ENCODE measurements at regions not wholly inside any gene's neighbourhood (a gene's known extent, or its start where the extent isn't known, plus 50 kb on each side); places are given as distances from the start of the nearest gene placed in this dataset.

DNA sequence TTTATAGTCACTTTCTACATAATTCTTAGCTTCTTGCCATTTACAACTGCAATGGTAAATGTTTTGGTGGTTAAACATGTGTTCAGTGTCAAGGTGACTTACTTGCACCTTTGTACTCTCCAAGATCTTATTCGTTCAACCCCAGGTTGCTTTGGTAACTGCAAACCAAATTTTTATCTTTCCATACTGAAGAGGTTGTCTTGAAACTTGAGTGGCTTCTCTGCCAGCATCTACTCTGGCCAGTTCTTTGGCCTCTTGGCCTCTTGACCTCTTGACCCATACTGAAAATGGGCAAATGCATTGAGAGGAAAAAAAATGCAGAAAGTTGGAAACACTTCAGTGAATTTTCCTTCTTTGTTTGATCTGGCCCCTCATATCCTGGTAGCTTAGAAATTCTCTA, 88.0 kb upstream of the LRRC7 start:
- no peak for DNase-seq

DNA sequence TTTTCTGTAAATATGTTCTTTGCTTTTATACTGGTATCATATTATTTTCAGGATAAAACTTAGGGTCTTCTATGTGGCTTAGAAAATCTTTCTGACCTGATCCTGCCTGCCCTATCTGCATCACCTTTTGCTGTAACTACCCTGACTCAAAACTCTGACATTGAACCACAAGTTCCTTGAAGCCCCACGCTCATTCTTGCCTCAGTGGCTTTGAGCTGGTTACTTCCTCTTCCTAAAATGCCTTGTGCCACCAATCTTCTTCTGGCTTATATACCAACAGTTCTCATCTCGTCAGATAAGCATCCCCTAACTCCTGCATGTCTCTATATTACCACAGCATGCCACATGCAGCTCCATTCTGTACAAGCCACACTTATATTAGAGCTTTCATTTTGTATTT, 84.5 kb upstream of the LRRC7 start:
- no peak for DNase-seq

DNA sequence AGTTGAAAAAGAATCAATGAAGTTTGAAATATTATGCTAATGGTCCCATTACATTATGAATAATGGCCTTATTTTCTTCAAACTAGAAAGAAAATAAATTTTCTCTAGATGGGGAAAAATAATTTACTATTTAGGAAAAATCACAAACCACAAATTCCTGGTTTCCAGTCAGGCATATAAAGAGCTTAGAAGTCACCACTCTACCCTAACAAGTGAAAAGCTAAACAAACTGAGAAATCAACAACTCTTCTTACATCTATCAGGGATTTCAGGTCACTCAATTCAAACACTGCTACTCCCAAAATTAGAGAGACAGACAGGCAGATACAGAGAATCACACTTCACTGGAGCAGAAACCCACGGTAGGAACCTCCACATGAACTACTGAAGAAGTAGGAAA, 82.1 kb upstream of the LRRC7 start:
- DNase-seq: no peak

DNA sequence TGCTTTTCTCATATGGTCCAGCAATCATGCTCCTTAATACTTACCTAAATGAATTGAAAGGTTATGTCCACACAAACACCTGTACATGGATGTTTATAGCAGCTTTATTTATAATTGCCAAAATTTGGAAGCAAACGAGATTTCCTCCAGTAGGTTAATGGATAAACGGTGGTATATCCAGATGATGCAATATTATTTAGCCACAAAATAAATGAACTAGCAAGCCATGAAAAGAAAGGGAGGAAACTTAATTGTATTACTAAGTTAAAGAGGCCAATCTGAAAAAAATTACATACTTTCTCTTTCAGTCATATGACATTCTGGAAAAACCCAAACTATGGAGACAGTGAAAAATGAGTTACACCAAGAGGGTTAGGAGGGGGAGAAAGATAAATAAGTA, 76.3 kb upstream of the LRRC7 start:
- no peak for DNase-seq

DNA sequence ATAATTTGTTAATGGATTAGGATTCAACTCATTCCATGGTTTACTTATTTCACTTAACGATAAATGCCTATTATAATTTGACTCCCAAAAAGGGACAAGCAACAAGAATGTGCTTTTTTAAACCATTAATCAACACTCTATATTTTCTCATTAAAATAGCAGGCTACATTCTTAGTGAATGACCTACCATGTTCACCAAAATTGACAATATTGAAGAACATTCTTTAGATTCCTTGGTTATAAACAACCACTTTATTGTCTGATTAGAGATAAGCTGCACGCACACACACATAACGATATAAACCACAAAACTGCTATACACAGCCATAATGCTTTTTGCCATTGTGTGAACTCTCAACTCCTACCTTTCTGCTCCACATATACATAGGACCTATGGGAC, 75.4 kb upstream of the LRRC7 start:
- no peak for DNase-seq

DNA sequence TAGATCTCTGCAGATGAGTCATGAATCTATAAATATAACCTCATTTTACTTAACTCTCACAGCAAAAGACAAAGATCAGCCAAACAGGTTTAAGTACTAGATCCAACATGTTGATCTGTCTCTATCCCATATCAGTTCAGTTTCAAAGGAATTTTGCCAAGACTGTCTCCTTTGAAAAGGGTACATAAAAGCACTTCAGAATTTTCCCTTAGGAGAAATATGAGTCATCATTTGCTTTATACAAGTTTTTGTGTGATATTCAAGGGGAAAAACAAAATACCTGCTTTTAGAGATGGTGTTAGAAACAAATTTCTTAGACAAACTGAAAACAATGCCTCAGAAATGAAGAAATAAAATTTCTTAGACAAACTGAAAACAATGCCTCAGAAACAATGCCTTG, 73.5 kb upstream of the LRRC7 start:
- DNase-seq: no peak

DNA sequence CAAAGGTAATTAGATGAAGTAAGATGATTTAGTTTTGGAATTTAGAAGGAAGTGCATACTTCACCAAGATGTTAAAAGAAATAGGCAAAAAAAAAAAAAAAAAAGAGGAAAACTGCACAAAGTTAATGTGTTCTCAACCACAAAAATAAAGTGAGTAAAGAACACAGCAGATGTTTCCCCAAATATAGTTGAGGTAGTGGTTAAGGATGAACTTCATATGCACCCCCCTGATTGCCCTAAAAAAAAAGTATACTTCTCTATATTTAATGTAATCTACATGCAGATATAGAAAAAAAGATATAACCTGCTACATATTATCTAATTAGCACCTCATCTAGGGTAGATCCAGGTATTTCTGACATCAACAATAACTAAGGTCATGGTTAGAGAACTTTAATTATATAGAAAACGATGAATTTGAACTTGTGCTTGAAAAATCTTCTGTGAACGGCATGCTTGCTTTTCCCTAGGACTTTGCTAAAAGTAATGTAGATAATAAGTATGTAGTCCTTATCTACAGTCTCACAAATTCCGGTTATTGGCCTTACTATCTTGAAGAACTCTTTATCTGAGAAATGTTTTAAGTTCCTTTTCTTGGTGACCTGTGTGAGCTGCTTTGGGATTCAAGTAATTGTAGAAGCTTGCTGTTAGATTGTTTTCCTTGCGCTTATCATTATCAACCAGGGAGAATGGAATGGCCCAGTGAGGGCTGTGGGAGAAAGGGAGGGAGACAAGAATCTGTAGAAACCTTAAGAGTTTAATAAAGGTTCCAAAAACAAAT, 70.1 kb upstream of the LRRC7 start:
- DNase-seq: no peak

DNA sequence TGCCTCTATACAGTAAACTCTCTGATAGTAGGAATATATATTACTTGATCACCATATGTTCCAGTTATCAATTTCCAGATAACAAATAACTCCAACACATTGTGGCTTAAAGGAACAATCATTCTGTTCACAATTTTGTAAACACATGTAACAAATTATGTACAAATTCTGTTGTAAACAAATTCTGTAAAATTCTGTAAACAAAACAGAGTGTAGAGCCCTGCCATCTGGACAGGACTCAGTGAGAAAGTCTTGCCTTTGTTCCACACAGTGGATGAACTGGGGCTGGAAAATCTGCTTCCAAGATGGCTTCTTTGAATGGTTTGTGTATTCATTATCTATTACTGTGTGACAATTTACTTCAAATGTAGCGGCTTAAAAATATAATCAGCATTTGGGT, 69.0 kb upstream of the LRRC7 start:
- no peak for DNase-seq

DNA sequence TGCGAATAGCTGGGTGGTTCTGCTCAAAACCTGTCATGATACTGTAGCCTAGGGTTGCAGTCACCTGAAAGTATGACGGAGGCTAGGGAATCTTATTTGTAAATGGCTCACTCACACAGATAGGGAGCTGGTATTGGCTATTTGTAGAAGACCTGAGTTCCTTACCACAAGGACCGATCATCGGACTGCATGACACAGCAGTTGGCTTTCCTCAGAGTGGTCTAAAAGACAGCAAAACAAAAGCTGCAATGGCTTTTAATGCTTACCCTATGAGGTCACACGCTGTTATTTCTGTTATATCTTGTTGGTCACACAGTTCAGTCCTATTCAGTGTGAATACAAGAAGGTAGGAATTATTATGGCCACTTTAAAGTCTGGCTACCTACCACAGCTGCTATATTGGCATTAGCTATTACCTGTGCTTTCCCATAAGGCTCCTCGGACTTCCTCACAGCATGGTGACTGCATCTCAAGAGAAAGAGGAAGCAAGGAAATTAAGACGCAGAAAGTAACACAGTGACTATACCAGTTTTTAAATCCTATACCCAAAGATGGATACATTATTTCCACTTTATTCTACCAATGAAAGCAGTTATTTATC, 68.4 kb upstream of the LRRC7 start:
- no peak for DNase-seq

DNA sequence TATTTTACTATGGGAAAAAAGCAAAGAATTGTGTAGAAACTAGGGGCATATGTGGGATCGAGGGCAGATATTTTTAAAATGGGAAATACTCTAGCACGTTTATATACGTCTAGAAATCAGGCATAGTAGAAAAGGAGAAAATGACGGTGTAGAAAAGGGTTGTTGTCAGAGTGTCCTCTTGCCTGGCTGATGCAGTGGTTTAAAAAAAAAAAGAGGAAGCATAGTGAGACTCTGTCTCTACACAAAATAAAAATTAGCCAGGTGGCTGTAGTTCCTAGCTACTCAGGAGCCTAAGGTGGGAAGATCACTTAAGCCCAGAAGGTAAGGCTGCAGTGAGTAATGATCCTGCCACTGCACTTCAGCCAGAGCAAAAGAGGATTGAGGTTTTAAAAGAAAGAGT, 64.7 kb upstream of the LRRC7 start:
- no peak for DNase-seq

DNA sequence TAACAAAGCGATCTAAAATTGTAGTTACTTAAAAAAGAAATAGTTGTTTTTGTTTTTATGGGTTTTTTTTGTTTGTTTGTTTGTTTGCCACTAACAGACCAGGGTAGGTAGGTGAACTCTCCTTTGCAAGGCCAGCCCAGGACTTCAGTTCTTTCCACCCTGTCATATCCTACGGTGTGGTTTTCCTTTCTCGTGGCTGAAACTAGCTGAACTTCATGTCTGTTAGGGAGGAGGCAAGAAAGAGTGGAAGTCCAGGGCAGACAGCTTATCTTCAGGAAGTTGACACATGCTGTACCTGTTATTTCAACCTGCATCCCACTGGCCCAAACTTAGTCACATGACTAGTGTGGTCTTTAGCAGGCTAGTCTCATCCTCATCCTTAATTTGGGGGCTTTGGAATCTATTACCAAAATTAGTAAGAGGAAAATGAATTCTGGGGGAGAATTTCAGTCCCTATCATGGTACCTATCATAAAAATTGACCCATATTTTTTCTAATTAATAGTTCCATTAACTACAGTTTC, 62.9 kb upstream of the LRRC7 start:
- DNase-seq: no peak

DNA sequence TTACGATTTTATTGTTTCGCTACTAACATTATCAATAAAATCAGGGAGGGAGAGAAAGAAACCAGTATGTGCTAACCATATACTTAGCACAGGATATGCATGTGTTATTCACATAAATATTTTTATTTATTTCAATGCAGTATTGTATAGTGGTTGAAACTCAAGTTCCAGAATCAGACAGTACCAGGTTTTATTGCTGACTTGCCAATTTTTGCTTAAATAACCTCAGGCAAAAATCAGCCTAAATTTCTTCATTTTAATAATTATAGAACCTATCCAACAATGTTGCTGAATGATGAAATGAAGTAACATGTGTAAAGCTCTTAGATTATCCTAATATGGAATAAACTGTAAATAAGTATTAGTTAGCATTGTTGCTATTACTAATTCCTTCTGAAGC, 61.4 kb upstream of the LRRC7 start:
- DNase-seq: no peak

DNA sequence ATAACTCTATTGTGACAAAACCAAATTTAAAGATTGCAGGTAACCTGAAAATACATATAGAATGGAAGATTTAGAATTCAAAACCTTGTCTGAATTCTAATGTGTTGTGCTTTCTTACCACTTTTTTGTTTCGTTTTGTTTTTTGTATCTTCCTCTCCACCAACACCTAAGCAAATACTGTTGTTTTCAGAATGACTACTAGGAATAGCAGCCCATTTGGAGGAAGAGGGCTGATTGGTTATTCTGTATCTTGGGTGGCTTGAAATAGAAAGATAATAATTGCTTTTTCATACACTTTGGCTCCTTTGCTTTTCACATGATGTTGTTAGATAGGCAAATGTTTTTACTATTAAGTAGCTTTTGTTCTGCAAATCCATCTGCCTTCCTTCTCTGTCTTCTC, 61.0 kb upstream of the LRRC7 start:
- DNase-seq: no peak

DNA sequence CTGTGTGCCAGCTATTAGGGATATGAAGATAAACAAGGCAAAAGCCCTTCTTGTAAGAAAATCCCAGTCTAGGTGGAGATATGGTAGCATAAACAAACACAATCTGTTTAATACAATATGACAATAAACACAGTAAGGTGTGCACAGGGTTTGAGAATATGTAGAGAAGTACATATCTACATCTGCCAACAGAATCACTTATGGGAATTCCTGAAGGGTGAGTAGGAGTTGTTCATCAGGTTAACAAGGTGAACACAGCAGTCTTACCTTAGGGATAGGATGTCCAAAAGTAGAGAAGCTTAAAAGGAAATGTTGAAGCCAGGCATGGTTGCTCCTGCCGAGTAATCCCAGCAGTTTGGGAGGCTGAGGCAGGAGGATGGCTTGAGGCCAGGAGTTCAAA, 57.7 kb upstream of the LRRC7 start:
- no peak for DNase-seq

DNA sequence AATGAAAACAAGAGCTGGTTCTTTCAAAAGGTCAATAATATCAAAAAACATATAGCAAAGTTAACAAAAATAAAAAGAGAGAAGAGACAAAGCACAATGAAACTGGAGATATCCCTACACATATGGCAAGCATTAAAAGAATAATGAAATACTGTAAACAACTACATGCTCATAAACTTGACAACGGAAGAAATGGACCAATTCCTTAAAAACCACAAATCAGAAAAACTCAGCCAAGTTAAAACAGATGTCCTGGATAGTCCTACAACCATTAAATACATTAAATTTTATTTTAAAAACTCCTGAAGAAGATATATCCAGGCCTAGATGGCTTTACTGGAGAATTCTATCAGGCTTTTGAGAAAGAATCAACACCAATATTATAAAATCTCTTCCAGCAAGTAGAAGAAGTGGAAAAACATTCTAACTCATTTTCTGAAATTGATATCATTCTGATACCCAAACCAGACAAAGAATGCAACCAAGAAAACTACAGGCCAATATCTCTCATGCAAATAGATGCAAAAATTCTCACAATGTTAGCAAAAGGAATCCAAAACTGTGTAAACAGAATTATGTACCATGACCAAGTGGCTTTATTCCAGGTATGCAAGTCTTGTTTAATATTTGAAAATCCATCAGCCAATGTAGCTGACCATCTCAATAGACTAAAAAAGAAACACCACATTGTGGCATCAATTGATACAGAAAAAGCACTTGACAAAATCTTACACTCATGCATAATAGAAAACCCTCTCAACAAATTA, 56.1 kb upstream of the LRRC7 start:
- no peak for DNase-seq

DNA sequence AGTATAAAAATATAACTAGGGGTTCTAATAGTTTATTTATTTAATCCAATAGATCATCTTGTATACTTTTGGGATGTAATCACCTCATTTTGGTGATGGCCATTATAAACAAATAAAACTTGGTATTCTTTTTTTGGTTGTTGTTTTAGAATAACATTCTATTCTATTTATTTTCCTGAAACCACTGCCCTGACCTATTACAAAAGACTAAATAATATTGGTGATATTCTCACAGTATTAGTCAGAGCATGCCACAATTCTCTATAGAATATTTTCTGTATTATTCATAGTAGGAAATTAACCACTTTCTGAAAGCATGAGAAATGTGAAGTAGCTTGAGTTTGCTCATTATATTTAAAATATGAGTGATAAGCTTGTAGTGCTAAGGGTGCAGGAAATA, 54.1 kb upstream of the LRRC7 start:
- no peak for DNase-seq
